Colonic mucosa (tissue), 4 donors: ENCODE measurements at regions not wholly inside any gene's neighbourhood (a gene's known extent, or its start where the extent isn't known, plus 50 kb on each side); places are given as distances from the start of the nearest gene placed in this dataset.

ENCODE experiments used
- DNase-seq: peaks from one replicate; pipeline ENCODE4 v3.0.0-alpha.2; 2020
- H3K27ac ChIP-seq: fragments of 200-600 bp; one replicate; pipeline ENCODE4 v1.8.0; 2021
- H3K27me3 ChIP-seq: fragments of 200-600 bp; one replicate; pipeline ENCODE4 v1.8.0; 2021
- H3K36me3 ChIP-seq: fragments of 200-600 bp; one replicate; pipeline ENCODE4 v1.8.0; 2021
- H3K4me1 ChIP-seq: fragments of 200-600 bp; one replicate; pipeline ENCODE4 v1.8.0; 2021; ENCODE audit warnings: mild to moderate bottlenecking
- H3K4me3 ChIP-seq: fragments of 200-600 bp; one replicate; pipeline ENCODE4 v1.8.0; 2021
- H3K9ac ChIP-seq, 2 donors: one replicate each; pipeline ENCODE4 v1.7.0; 2013; ENCODE audit warnings: control low read depth in 2 of 2, low read depth in 2 of 2, low read length in 2 of 2
- H3K9me3 ChIP-seq: fragments of 200-600 bp; one replicate; pipeline ENCODE4 v1.8.0; 2021
- CTCF ChIP-seq: fragments of 200-600 bp; IDR thresholded peaks from one replicate; pipeline ENCODE4 v1.8.0; 2022; ENCODE audit warnings: antibody characterized with exemption, mild to moderate bottlenecking
- intact Hi-C: fragments of 100-400 bp; cut with DNase I; formaldehyde crosslinking; loops from one replicate; pipeline ENCODE4 v1.14.1; 2022
- donor health status: healthy.
- donor health status: DM: no; HTN: no; CAD: no.
- donor health status: DM: no; HTN: no; CAD: no.

- Histone ChIP-seq H3K9me3 (no peaks in the 10 kb centered on the region), H3K36me3 (no peaks in the 10 kb centered on the region), H3K27me3 (no peaks in the 10 kb centered on the region), H3K9ac (no peak overlapping the region), H3K4me1 (no peaks in the 10 kb centered on the region), H3K27ac (no peak overlapping the region), H3K4me3 (no peak overlapping the region)
- TF ChIP-seq CTCF = no peak
- intact Hi-C loops = no loop called here
- DNase-seq = no peak
These were observed 94.0 kb downstream of the MSX2 start for GRCh38 chr5:174818430-174818829.

- Histone ChIP-seq H3K27ac (no peak overlapping the region), H3K36me3 (no peaks in the 10 kb centered on the region), H3K9me3 (no peaks in the 10 kb centered on the region), H3K4me1 (no peaks in the 10 kb centered on the region), H3K4me3 (no peak overlapping the region), H3K9ac (no peak overlapping the region), H3K27me3 (no peaks in the 10 kb centered on the region)
- DNase-seq = no peak
- intact Hi-C loops = no loop called here
- no peak for TF ChIP-seq CTCF
These were observed 93.2 kb downstream of the MSX2 start for GRCh38 chr5:174817610-174818009.

GRCh38 chr5:174816858-174817257, 92.5 kb downstream of the MSX2 start:
- DNase-seq = no peak
- Histone ChIP-seq H3K9ac (no peak overlapping the region), H3K27ac (no peak overlapping the region), H3K36me3 (no peaks in the 10 kb centered on the region), H3K27me3 (no peaks in the 10 kb centered on the region), H3K4me1 (no peaks in the 10 kb centered on the region), H3K4me3 (no peak overlapping the region), H3K9me3 (no peaks in the 10 kb centered on the region)
- no peak for TF ChIP-seq CTCF
- intact Hi-C loops = no loop called here

GRCh38 chr5:174811438-174811837, 87.1 kb downstream of the MSX2 start:
- Histone ChIP-seq H3K4me1 (no peaks in the 10 kb centered on the region), H3K36me3 (no peaks in the 10 kb centered on the region), H3K27me3 (no peaks in the 10 kb centered on the region), H3K9me3 (no peaks in the 10 kb centered on the region), H3K9ac (no peak overlapping the region), H3K4me3 (no peak overlapping the region), H3K27ac (no peak overlapping the region)
- TF ChIP-seq CTCF = no peak
- no peak for DNase-seq
- intact Hi-C loops = no loop called here

- no peak overlapping the region for H3K4me3 ChIP-seq
- H3K9ac ChIP-seq = no peak overlapping the region
- no peak overlapping the region for H3K27ac ChIP-seq
- no peaks in the 10 kb centered on the region for H3K36me3 ChIP-seq
- H3K9me3 ChIP-seq = no peaks in the 10 kb centered on the region
- no peaks in the 10 kb centered on the region for H3K27me3 ChIP-seq
- intact Hi-C loops = no loop called here
- no peak for DNase-seq
- TF ChIP-seq CTCF = no peak
- H3K4me1 ChIP-seq = no peaks in the 10 kb centered on the region
These were observed 86.4 kb downstream of the MSX2 start for GRCh38 chr5:174810796-174811195.

- no peak overlapping the region for H3K4me3 ChIP-seq
- no peak overlapping the region for H3K27ac ChIP-seq
- DNase-seq = no peak
- H3K9me3 ChIP-seq = no peaks in the 10 kb centered on the region
- no peaks in the 10 kb centered on the region for H3K36me3 ChIP-seq
- no peak for TF ChIP-seq CTCF
- H3K27me3 ChIP-seq = no peaks in the 10 kb centered on the region
- no peak overlapping the region for H3K9ac ChIP-seq
- intact Hi-C loops = no loop called here
- H3K4me1 ChIP-seq = no peaks in the 10 kb centered on the region
These were observed 83.1 kb downstream of the MSX2 start for GRCh38 chr5:174807471-174807870.
